ENCODE measurements at regions not wholly inside any gene's neighbourhood (a gene's known extent, or its start where the extent isn't known, plus 50 kb on each side); places are given as distances from the start of the nearest gene placed in this dataset.
"Not testable (repeated sequence)": the region's sequence is repeated elsewhere in the genome, so short reads cannot be mapped to it uniquely, and the experiment has no call there.

- no peak for DNase-seq (ENCODE audit: low read depth in 1 of 2, low spot score in 1 of 2)
- Histone ChIP-seq H3K27me3 (ENCODE audit: insufficient read depth, poor library complexity, severe bottlenecking) (no peaks in the 10 kb centered on the region), H3K27ac (replicated peaks) (no peak overlapping the region), H3K4me3 (replicated peaks; ENCODE audit: insufficient read depth, low read length) (no peak overlapping the region)
- TF ChIP-seq CTCF (IDR thresholded peaks at IDR 0.05; ENCODE audit: insufficient read depth, low read length) (no peak), REST (IDR thresholded peaks at IDR 0.05; ENCODE audit: insufficient replicate concordance, low read depth) (no peak)
These were observed 365.5 kb downstream of the TMEM121 start for GRCh38 chr14:105891631-105892452.

- not testable (repeated sequence) for H3K27me3 ChIP-seq (ENCODE audit: insufficient read depth, poor library complexity, severe bottlenecking)
These were observed 366.4 kb downstream of the TMEM121 start for GRCh38 chr14:105892453-105893441.

DNA sequence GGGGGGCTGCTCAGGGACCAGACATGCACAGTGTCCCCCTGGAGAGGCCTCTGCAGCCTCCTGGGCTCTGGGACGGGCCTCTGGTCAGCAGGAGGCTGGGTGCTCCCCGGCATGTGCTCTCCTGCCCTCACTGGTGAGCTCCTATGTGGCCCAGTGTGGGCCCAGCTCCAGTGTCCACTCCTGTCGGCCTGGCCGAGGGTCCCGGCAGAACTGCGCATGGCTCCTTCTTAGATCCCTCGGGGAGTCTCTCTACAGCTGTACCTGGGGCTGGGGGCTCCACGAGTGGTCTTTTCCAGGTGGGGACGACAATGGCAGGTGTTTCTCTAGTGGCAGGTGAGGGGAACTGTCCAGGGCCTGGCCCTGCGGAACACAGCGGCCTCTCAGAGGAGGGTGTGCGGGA is 367.3 kb downstream of the TMEM121 start:
- not testable (repeated sequence) for H3K4me3 ChIP-seq (replicated peaks; ENCODE audit: insufficient read depth, low read length); DNase-seq (ENCODE audit: low read depth in 1 of 2, low spot score in 1 of 2); H3K27ac ChIP-seq (replicated peaks); H3K27me3 ChIP-seq (ENCODE audit: insufficient read depth, poor library complexity, severe bottlenecking)

More at GRCh38 chr14:105892453-105893441, 366.4 kb downstream of the TMEM121 start:
- DNase-seq (ENCODE audit: low read depth in 1 of 2, low spot score in 1 of 2); H3K4me3 ChIP-seq (replicated peaks; ENCODE audit: insufficient read depth, low read length); H3K27ac ChIP-seq (replicated peaks): not testable (repeated sequence)

GRCh38 chr14:105894125-105894977 is 368.0 kb downstream of the TMEM121 start:
- DNase-seq (ENCODE audit: low read depth in 1 of 2, low spot score in 1 of 2), result no peak
- TF ChIP-seq SPI1 (IDR thresholded peaks at IDR 0.05; ENCODE audit: borderline replicate concordance, low read depth), result no peak
- Histone ChIP-seq H3K27ac (replicated peaks) (no peak overlapping the region), H3K27me3 (ENCODE audit: insufficient read depth, poor library complexity, severe bottlenecking) (no peaks in the 10 kb centered on the region), H3K4me3 (replicated peaks; ENCODE audit: insufficient read depth, low read length) (no peak overlapping the region)

- Histone ChIP-seq H3K27ac (replicated peaks) (no peak overlapping the region), H3K27me3 (ENCODE audit: insufficient read depth, poor library complexity, severe bottlenecking) (no peaks in the 10 kb centered on the region), H3K4me3 (replicated peaks; ENCODE audit: insufficient read depth, low read length) (no peak overlapping the region)
- DNase-seq (ENCODE audit: low read depth in 1 of 2, low spot score in 1 of 2), result no peak
- no peak for TF ChIP-seq SPI1 (IDR thresholded peaks at IDR 0.05; ENCODE audit: borderline replicate concordance, low read depth)
These were observed 368.8 kb downstream of the TMEM121 start for GRCh38 chr14:105894978-105895881.

- DNase-seq (ENCODE audit: low read depth in 1 of 2, low spot score in 1 of 2); H3K4me3 ChIP-seq (replicated peaks; ENCODE audit: insufficient read depth, low read length); H3K27me3 ChIP-seq (ENCODE audit: insufficient read depth, poor library complexity, severe bottlenecking); H3K27ac ChIP-seq (replicated peaks): not testable (repeated sequence)
These were observed 369.8 kb downstream of the TMEM121 start for GRCh38 chr14:105896206-105896605.

GRCh38 chr14:105896961-105897724 is 370.8 kb downstream of the TMEM121 start:
- not testable (repeated sequence) for H3K4me3 ChIP-seq (replicated peaks; ENCODE audit: insufficient read depth, low read length); H3K27me3 ChIP-seq (ENCODE audit: insufficient read depth, poor library complexity, severe bottlenecking); DNase-seq (ENCODE audit: low read depth in 1 of 2, low spot score in 1 of 2); H3K27ac ChIP-seq (replicated peaks)
